ENCODE measurements at regions not wholly inside any gene's neighbourhood (a gene's known extent, or its start where the extent isn't known, plus 50 kb on each side); places are given as distances from the start of the nearest gene placed in this dataset.

DNA sequence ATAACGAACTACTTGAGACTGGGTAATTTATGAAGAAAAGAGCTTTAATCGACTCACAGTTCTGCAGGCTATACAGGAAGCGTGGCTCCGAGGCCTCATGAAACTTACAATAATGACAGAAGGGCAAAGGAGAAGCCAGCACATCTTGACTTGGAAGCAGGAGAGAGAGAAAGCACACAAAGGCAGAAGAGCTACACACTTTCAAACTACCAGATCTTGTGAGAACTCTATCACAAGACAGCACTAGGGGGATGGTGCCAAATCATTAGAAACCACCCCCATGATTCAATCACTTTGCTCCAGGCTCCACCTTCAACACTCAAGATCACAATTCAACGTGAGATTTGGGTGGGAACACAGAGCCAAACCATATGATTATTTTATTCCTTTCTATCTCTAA, 655.9 kb upstream of the SYT4 start:
- H3K9me3 ChIP-seq (ENCODE audit: control insufficient read depth, insufficient read depth, low read depth, low read length): no peaks in the 10 kb centered on the region
- no peak overlapping the region for H3K4me3 ChIP-seq (ENCODE audit: low read depth, low read length)
- TF ChIP-seq SP3 (tag by site-specific recombination; IDR thresholded peaks at IDR 0.05): no peak
- TF ChIP-seq, protein P1, sequence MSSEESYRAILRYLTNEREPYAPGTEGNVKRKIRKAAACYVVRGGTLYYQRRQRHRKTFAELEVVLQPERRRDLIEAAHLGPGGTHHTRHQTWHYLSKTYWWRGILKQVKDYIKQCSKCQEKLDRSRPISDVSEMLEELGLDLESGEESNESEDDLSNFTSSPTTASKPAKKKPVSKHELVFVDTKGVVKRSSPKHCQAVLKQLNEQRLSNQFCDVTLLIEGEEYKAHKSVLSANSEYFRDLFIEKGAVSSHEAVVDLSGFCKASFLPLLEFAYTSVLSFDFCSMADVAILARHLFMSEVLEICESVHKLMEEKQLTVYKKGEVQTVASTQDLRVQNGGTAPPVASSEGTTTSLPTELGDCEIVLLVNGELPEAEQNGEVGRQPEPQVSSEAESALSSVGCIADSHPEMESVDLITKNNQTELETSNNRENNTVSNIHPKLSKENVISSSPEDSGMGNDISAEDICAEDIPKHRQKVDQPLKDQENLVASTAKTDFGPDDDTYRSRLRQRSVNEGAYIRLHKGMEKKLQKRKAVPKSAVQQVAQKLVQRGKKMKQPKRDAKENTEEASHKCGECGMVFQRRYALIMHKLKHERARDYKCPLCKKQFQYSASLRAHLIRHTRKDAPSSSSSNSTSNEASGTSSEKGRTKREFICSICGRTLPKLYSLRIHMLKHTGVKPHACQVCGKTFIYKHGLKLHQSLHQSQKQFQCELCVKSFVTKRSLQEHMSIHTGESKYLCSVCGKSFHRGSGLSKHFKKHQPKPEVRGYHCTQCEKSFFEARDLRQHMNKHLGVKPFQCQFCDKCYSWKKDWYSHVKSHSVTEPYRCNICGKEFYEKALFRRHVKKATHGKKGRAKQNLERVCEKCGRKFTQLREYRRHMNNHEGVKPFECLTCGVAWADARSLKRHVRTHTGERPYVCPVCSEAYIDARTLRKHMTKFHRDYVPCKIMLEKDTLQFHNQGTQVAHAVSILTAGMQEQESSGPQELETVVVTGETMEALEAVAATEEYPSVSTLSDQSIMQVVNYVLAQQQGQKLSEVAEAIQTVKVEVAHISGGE (tag by site-specific recombination; conservative IDR thresholded peaks at IDR 0.05; ENCODE audit: low read depth): no peak
- no peak for TF ChIP-seq ZBTB21 (tag by site-specific recombination; IDR thresholded peaks at IDR 0.05)
- TF ChIP-seq, protein P2, sequence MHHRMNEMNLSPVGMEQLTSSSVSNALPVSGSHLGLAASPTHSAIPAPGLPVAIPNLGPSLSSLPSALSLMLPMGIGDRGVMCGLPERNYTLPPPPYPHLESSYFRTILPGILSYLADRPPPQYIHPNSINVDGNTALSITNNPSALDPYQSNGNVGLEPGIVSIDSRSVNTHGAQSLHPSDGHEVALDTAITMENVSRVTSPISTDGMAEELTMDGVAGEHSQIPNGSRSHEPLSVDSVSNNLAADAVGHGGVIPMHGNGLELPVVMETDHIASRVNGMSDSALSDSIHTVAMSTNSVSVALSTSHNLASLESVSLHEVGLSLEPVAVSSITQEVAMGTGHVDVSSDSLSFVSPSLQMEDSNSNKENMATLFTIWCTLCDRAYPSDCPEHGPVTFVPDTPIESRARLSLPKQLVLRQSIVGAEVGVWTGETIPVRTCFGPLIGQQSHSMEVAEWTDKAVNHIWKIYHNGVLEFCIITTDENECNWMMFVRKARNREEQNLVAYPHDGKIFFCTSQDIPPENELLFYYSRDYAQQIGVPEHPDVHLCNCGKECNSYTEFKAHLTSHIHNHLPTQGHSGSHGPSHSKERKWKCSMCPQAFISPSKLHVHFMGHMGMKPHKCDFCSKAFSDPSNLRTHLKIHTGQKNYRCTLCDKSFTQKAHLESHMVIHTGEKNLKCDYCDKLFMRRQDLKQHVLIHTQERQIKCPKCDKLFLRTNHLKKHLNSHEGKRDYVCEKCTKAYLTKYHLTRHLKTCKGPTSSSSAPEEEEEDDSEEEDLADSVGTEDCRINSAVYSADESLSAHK (tag by site-specific recombination; IDR thresholded peaks at IDR 0.05): no peak
- TF ChIP-seq ZNF624 (tag by site-specific recombination; IDR thresholded peaks at IDR 0.05): no peak
- TF ChIP-seq ZNF560 (tag by site-specific recombination; IDR thresholded peaks at IDR 0.05; ENCODE audit: borderline replicate concordance): no peak
- no peak overlapping the region for H3K27ac ChIP-seq (ENCODE audit: extremely low read depth, low read depth, low read length)
- H3K36me3 ChIP-seq (ENCODE audit: control insufficient read depth in 2 of 2, insufficient read depth in 1 of 2, low read length in 2 of 2): no peaks in the 10 kb centered on the region
- peaks cover 15% of the 10 kb centered on the region for H3K4me1 ChIP-seq (ENCODE audit: control insufficient read depth, insufficient read depth, low read length)
- POLR2A ChIA-PET: no interaction called here
- CTCF ChIA-PET: no interaction called here

DNA sequence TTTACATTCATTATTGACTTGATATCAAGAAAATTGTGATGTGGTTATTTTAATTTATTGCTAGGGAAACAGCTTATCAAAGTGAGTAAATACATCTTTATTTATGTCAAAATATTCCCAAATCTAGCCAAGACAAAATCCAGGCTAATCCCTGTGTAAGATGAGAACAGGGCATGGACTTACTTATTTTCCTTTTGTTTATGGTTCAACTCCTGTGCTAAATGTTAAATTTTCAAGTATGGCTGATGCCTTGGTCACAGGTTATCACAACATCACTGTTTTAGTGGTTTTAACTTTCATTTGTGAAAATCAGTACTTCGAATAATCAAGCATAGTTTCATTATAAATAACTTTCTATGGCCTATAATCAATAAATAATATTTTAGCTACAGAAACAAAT, 657.0 kb upstream of the SYT4 start:
- H3K36me3 ChIP-seq (ENCODE audit: control insufficient read depth in 2 of 2, insufficient read depth in 1 of 2, low read length in 2 of 2): no peaks in the 10 kb centered on the region
- CTCF ChIA-PET: interaction anchor here (0.6 kb wide), 2 partner anchors 363 to 678 kb away, joined by 4 read pairs; no protein-coding TSS in a partner anchor
- no peaks in the 10 kb centered on the region for H3K9me3 ChIP-seq (ENCODE audit: control insufficient read depth, insufficient read depth, low read depth, low read length)
- POLR2A ChIA-PET: interaction anchor here (0.6 kb wide), 1 partner anchor 70 kb away, joined by 3 read pairs; no protein-coding TSS in a partner anchor
- TF ChIP-seq PRDM1 (tag by site-specific recombination; IDR thresholded peaks at IDR 0.05) (no peak), ZNF184 (tag by site-specific recombination; IDR thresholded peaks at IDR 0.05) (no peak), KLF1 (tag by site-specific recombination; IDR thresholded peaks at IDR 0.05) (no peak), HOXD13 (CRISPR knock-in tag; IDR thresholded peaks at IDR 0.05; ENCODE audit: borderline replicate concordance) (no peak), ZNF776 (tag by site-specific recombination; IDR thresholded peaks at IDR 0.05; ENCODE audit: borderline replicate concordance) (no peak), ZNF157 (tag by site-specific recombination; IDR thresholded peaks at IDR 0.05) (no peak), ZNF19 (tag by site-specific recombination; IDR thresholded peaks at IDR 0.05; ENCODE audit: low read depth) (no peak), ZNF555 (tag by site-specific recombination; conservative IDR thresholded peaks at IDR 0.05) (no peak), ZNF510 (tag by site-specific recombination; IDR thresholded peaks at IDR 0.05; ENCODE audit: insufficient replicate concordance) (no peak), ZNF37A (tag by site-specific recombination; IDR thresholded peaks at IDR 0.05) (no peak)
- TF ChIP-seq, protein P3, sequence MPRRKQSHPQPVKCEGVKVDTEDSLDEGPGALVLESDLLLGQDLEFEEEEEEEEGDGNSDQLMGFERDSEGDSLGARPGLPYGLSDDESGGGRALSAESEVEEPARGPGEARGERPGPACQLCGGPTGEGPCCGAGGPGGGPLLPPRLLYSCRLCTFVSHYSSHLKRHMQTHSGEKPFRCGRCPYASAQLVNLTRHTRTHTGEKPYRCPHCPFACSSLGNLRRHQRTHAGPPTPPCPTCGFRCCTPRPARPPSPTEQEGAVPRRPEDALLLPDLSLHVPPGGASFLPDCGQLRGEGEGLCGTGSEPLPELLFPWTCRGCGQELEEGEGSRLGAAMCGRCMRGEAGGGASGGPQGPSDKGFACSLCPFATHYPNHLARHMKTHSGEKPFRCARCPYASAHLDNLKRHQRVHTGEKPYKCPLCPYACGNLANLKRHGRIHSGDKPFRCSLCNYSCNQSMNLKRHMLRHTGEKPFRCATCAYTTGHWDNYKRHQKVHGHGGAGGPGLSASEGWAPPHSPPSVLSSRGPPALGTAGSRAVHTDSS (tag by site-specific recombination; IDR thresholded peaks at IDR 0.05): no peak
- TF ChIP-seq, protein P4, sequence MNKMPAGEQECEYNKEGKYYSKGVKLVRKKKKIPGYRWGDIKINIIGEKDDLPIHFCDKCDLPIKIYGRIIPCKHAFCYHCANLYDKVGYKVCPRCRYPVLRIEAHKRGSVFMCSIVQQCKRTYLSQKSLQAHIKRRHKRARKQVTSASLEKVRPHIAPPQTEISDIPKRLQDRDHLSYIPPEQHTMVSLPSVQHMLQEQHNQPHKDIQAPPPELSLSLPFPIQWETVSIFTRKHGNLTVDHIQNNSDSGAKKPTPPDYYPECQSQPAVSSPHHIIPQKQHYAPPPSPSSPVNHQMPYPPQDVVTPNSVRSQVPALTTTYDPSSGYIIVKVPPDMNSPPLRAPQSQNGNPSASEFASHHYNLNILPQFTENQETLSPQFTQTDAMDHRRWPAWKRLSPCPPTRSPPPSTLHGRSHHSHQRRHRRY (tag by site-specific recombination; IDR thresholded peaks at IDR 0.05): no peak
- TF ChIP-seq, protein P5, sequence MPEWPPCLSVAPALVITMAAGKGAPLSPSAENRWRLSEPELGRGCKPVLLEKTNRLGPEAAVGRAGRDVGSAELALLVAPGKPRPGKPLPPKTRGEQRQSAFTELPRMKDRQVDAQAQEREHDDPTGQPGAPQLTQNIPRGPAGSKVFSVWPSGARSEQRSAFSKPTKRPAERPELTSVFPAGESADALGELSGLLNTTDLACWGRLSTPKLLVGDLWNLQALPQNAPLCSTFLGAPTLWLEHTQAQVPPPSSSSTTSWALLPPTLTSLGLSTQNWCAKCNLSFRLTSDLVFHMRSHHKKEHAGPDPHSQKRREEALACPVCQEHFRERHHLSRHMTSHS (tag by site-specific recombination; IDR thresholded peaks at IDR 0.05): no peak
- H3K4me3 ChIP-seq (ENCODE audit: low read depth, low read length): no peak overlapping the region
- peaks cover 15% of the 10 kb centered on the region for H3K4me1 ChIP-seq (ENCODE audit: control insufficient read depth, insufficient read depth, low read length)
- H3K27ac ChIP-seq (ENCODE audit: extremely low read depth, low read depth, low read length): no peak overlapping the region

Measured in HEK293 (cell line).